CD4-positive, alpha-beta memory T cell (primary cell): ENCODE measurements at regions not wholly inside any gene's neighbourhood (a gene's known extent, or its start where the extent isn't known, plus 50 kb on each side); places are given as distances from the start of the nearest gene placed in this dataset.
A peak's percentile ranks its signal among the peaks of the same experiment; 100 is the strongest.
"Not testable (repeated sequence)": the region's sequence is repeated elsewhere in the genome, so short reads cannot be mapped to it uniquely, and the experiment has no call there.

Experiments
- CTCF ChIA-PET: fragments of 350-600 bp; sonication (Branson Sonifier 250); formaldehyde crosslinking; loops from one replicate; lab custom pipeline; 2021; ENCODE audit warnings: inconsistent platforms; ENCODE audit not compliant: partially characterized antibody; lab: Charles Lee
- POLR2A ChIA-PET: fragments of 350-600 bp; sonication (Branson Sonifier 250); formaldehyde crosslinking; loops from one replicate; lab custom pipeline; 2021; ENCODE audit not compliant: partially characterized antibody; lab: Charles Lee
- DNase-seq, 5 donors: peaks; one replicate each; pipeline versions ENCODE4 v3.0.0 to v3.0.0-alpha.2; 2020 to 2022; ENCODE audit warnings: mixed read lengths in 1 of 5
- H3K27ac ChIP-seq: one replicate; pipeline ENCODE4 v1.7.0; 2013; ENCODE audit warnings: low read depth, low read length
- H3K27me3 ChIP-seq: 2 replicates; pipeline ENCODE4 v1.7.0; 2013; ENCODE audit warnings: mild to moderate bottlenecking, low read length, moderate library complexity; ENCODE audit not compliant: insufficient read depth
- H3K36me3 ChIP-seq: 2 replicates; pipeline ENCODE4 v1.7.0; 2013; ENCODE audit warnings: mild to moderate bottlenecking, low read length, moderate library complexity; ENCODE audit not compliant: insufficient read depth
- H3K4me1 ChIP-seq: 2 replicates; pipeline ENCODE4 v1.7.0; 2013; ENCODE audit warnings: mild to moderate bottlenecking, low read length, moderate library complexity; ENCODE audit not compliant: insufficient read depth
- H3K4me3 ChIP-seq, 2 donors: one replicate each; pipeline ENCODE4 v1.7.0; 2013; ENCODE audit warnings: low read length in 2 of 2, mild to moderate bottlenecking in 1 of 2
- H3K9me3 ChIP-seq, 2 donors: one replicate each; pipeline ENCODE4 v1.7.0; 2013; ENCODE audit warnings: low read length in 2 of 2, control low read depth in 1 of 2; ENCODE audit not compliant: control insufficient read depth in 1 of 2
- H3K27ac Mint-ChIP-seq, 7 donors: one replicate each; pipeline ENCODE4 v1.8.0; 2020 to 2021; ENCODE audit warnings: mixed read lengths in 7 of 7, mild to moderate bottlenecking in 6 of 7, inconsistent platforms in 3 of 7, moderate library complexity in 3 of 7
- H3K27me3 Mint-ChIP-seq, 2 donors: one replicate each; pipeline ENCODE4 v1.8.0; 2020 to 2021; ENCODE audit warnings: mixed read lengths in 2 of 2
- H3K36me3 Mint-ChIP-seq, 2 donors: one replicate each; pipeline ENCODE4 v1.8.0; 2020 to 2021; ENCODE audit warnings: mixed read lengths in 2 of 2, inconsistent platforms in 1 of 2, mild to moderate bottlenecking in 1 of 2
- H3K4me1 Mint-ChIP-seq, 4 donors: one replicate each; pipeline ENCODE4 v1.8.0; 2020 to 2021; ENCODE audit warnings: mixed read lengths in 4 of 4, mild to moderate bottlenecking in 1 of 4
- H3K4me3 Mint-ChIP-seq, 8 donors: one replicate each; pipeline ENCODE4 v1.8.0; 2020 to 2021; ENCODE audit warnings: mixed read lengths in 8 of 8, mild to moderate bottlenecking in 7 of 8, moderate library complexity in 6 of 8, inconsistent platforms in 3 of 8
- H3K9me3 Mint-ChIP-seq, 8 donors: one replicate each; pipeline ENCODE4 v1.8.0; 2020 to 2021; ENCODE audit warnings: mixed read lengths in 8 of 8, mild to moderate bottlenecking in 5 of 8, inconsistent platforms in 3 of 8, moderate library complexity in 1 of 8
- intact Hi-C: fragments of 100-400 bp; cut with micrococcal nuclease; formaldehyde crosslinking; loops from one replicate; pipeline ENCODE4 v1.15.1; 2023

- Mint-ChIP-seq H3K4me1 (peaks cover 11 to 46% (median 21%) of the 10 kb centered on the region in 4 donors), H3K4me3 (no peak overlapping the region), H3K27me3 (peaks cover 0 to 4% of the 10 kb centered on the region in 2 donors), H3K27ac (no peak overlapping the region), H3K9me3 (peaks cover 0 to 2% (median 0%) of the 10 kb centered on the region in 8 donors), H3K36me3 (no peaks in the 10 kb centered on the region)
- Histone ChIP-seq H3K4me1 (peaks cover 29% of the 10 kb centered on the region), H3K4me3 (no peak overlapping the region), H3K27me3 (no peaks in the 10 kb centered on the region), H3K9me3 (no peaks in the 10 kb centered on the region), H3K27ac (no peak overlapping the region), H3K36me3 (no peaks in the 10 kb centered on the region)
- ChIA-PET CTCF (interaction anchor here (0.9 to 12.2 kb wide), 7 partner anchors 8 to 250 kb away, joined by 3 to 238 read pairs (median 5); no protein-coding TSS in a partner anchor), POLR2A (no interaction called here)
- no peak for DNase-seq
- intact Hi-C loops: loop anchor here (5.0 to 10.0 kb wide), 2 partner anchors 92 to 549 kb away; partner anchors contain the start of gene NUDT15
Measured at GRCh38 chr13:48583859-48584311, 51.0 kb upstream of the RCBTB2 start.

GRCh38 chr13:48585456-48585840, 52.6 kb upstream of the RCBTB2 start:
- no peaks in the 10 kb centered on the region for H3K9me3 ChIP-seq
- Mint-ChIP-seq H3K27me3 (peaks cover 0 to 2% of the 10 kb centered on the region in 2 donors), H3K4me3 (no peak overlapping the region), H3K27ac (no peak overlapping the region), H3K36me3 (no peaks in the 10 kb centered on the region), H3K4me1 (peaks cover 9 to 42% (median 16%) of the 10 kb centered on the region in 4 donors), H3K9me3 (peaks cover 0 to 2% (median 0%) of the 10 kb centered on the region in 8 donors)
- peaks cover 17% of the 10 kb centered on the region for H3K4me1 ChIP-seq
- no peaks in the 10 kb centered on the region for H3K36me3 ChIP-seq
- H3K4me3 ChIP-seq: no peak overlapping the region
- H3K27ac ChIP-seq: no peak overlapping the region
- ChIA-PET POLR2A (no interaction called here), CTCF (interaction anchor here (0.7 to 12.2 kb wide), 3 partner anchors 15 to 252 kb away, joined by 3 to 238 read pairs (median 4); no protein-coding TSS in a partner anchor)
- no peak for DNase-seq
- H3K27me3 ChIP-seq: no peaks in the 10 kb centered on the region
- intact Hi-C loops: loop anchor here (10.0 kb wide), 1 partner anchor 551 kb away; the partner anchor contains the start of gene NUDT15

GRCh38 chr13:48586591-48587103, 53.8 kb upstream of the RCBTB2 start:
- H3K9me3 Mint-ChIP-seq: peaks cover 0 to 2% (median 0%) of the 10 kb centered on the region in 8 donors
- DNase-seq: peak in 2 of 5 donors; percentile 11 to 19
- peaks cover 9 to 39% (median 15%) of the 10 kb centered on the region in 4 donors for H3K4me1 Mint-ChIP-seq
- H3K4me3 Mint-ChIP-seq: peak overlapping the region in 7 of 8 donors; percentile 3 to 58 (median 42)
- no peaks in the 10 kb centered on the region for H3K36me3 Mint-ChIP-seq
- H3K4me3 ChIP-seq: no peak overlapping the region
- H3K27ac Mint-ChIP-seq: peak overlapping the region in 6 of 7 donors; percentile 25 to 75 (median 57)
- no peak overlapping the region for H3K27ac ChIP-seq
- H3K27me3 ChIP-seq: no peaks in the 10 kb centered on the region
- CTCF ChIA-PET: interaction anchor here (0.6 to 12.2 kb wide), 2 partner anchors 8 to 253 kb away, joined by 3 to 238 read pairs; no protein-coding TSS in a partner anchor
- peaks cover 15% of the 10 kb centered on the region for H3K4me1 ChIP-seq
- POLR2A ChIA-PET: no interaction called here
- H3K9me3 ChIP-seq: no peaks in the 10 kb centered on the region
- H3K27me3 Mint-ChIP-seq: no peaks in the 10 kb centered on the region
- no peaks in the 10 kb centered on the region for H3K36me3 ChIP-seq
- intact Hi-C loops: loop anchor here (10.0 kb wide), 1 partner anchor 552 kb away; the partner anchor contains the start of gene NUDT15

- no peak for DNase-seq
- Mint-ChIP-seq H3K4me1 (peaks cover 9 to 39% (median 15%) of the 10 kb centered on the region in 4 donors), H3K36me3 (no peaks in the 10 kb centered on the region), H3K27me3 (no peaks in the 10 kb centered on the region), H3K9me3 (peaks cover 0 to 2% (median 0%) of the 10 kb centered on the region in 8 donors), H3K4me3 (no peak overlapping the region), H3K27ac (peak overlapping the region in 2 of 7 donors; percentile 9 to 73)
- ChIA-PET CTCF (no interaction called here), POLR2A (no interaction called here)
- intact Hi-C loops: loop anchor here (10.0 kb wide), 1 partner anchor 553 kb away; the partner anchor contains the start of gene NUDT15
- Histone ChIP-seq H3K4me1 (peaks cover 15% of the 10 kb centered on the region), H3K36me3 (no peaks in the 10 kb centered on the region), H3K4me3 (no peak overlapping the region), H3K27me3 (no peaks in the 10 kb centered on the region), H3K27ac (no peak overlapping the region), H3K9me3 (no peaks in the 10 kb centered on the region)
Measured at GRCh38 chr13:48588120-48588519, 55.2 kb upstream of the RCBTB2 start.

DNA sequence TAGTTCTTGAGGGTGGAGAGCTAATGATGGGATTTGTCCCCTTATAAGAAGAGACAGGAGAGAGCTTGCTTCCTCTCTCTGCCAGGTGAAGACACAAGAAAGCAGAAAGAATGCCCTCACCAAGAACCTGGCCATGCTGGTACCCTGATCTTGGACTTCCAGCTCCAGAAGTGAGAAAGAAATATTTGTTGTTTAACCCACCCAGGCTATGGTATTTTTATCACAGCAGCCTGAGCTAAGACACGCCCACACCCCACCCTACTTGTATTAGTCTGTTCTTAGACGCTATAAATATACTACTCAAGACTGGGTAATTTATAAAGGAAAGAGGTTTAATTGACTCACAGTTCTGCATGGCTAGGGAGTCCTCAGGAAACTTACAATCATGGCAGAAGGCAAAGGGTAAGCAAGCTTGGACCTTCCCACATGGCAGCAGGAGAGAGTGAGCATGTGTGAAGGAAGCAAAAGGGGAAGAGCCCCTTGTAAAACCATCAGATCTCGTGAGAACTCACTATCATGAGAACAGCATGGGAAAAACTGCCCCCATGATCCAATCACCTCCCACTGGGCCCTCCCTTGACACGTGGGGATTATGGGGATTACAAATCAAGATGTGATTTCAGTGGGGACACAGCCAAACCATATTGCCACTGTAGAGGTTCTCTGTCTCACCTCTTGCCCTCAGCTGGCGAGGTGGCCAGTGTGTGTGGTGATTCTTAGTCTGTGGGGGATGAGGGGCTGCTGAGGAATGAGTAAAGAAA, 57.4 kb upstream of the RCBTB2 start:
- H3K36me3 ChIP-seq: no peaks in the 10 kb centered on the region
- H3K9me3 Mint-ChIP-seq: peaks cover 0 to 2% (median 0%) of the 10 kb centered on the region in 8 donors
- no peak overlapping the region for H3K4me3 ChIP-seq
- peaks cover 8 to 31% (median 14%) of the 10 kb centered on the region in 4 donors for H3K4me1 Mint-ChIP-seq
- no peaks in the 10 kb centered on the region for H3K27me3 Mint-ChIP-seq
- no peaks in the 10 kb centered on the region for H3K36me3 Mint-ChIP-seq
- no peak overlapping the region for H3K27ac Mint-ChIP-seq
- no peaks in the 10 kb centered on the region for H3K27me3 ChIP-seq
- CTCF ChIA-PET: interaction anchor here (1.0 kb wide), 1 partner anchor 11 kb away, joined by 3 read pairs; no protein-coding TSS in a partner anchor
- intact Hi-C loops: loop anchor here (10.0 kb wide), 1 partner anchor 64 kb away; the partner anchor contains the start of gene CYSLTR2
- no peak overlapping the region for H3K27ac ChIP-seq
- H3K4me1 ChIP-seq: peaks cover 15% of the 10 kb centered on the region
- no peaks in the 10 kb centered on the region for H3K9me3 ChIP-seq
- POLR2A ChIA-PET: interaction anchor here (1.1 kb wide), 1 partner anchor 357 kb away, joined by 6 read pairs; the partner anchor contains the start of gene ITM2B
- H3K4me3 Mint-ChIP-seq: no peak overlapping the region
- no peak for DNase-seq

- H3K27me3 Mint-ChIP-seq, H3K36me3 ChIP-seq, H3K27ac ChIP-seq, H3K4me3 ChIP-seq, POLR2A ChIA-PET, H3K4me3 Mint-ChIP-seq, DNase-seq, H3K27me3 ChIP-seq, H3K27ac Mint-ChIP-seq, H3K9me3 Mint-ChIP-seq, H3K9me3 ChIP-seq, H3K36me3 Mint-ChIP-seq: not testable (repeated sequence)
- peaks cover 10% of the 10 kb centered on the region for H3K4me1 ChIP-seq
- H3K4me1 Mint-ChIP-seq: peaks cover 6 to 22% (median 8%) of the 10 kb centered on the region in 4 donors
- CTCF ChIA-PET: interaction anchor here (0.9 kb wide), 1 partner anchor 10 kb away, joined by 3 read pairs; no protein-coding TSS in a partner anchor
- intact Hi-C loops: loop anchor here (10.0 kb wide), 1 partner anchor 64 kb away; the partner anchor contains the start of gene CYSLTR2
Measured at GRCh38 chr13:48591124-48591872, 58.4 kb upstream of the RCBTB2 start.
